Testis (tissue), 2 donors: ENCODE measurements at regions not wholly inside any gene's neighbourhood (a gene's known extent, or its start where the extent isn't known, plus 50 kb on each side); places are given as distances from the start of the nearest gene placed in this dataset.
A peak's percentile ranks its signal among the peaks of the same experiment; 100 is the strongest.
"Not testable (repeated sequence)": the region's sequence is repeated elsewhere in the genome, so short reads cannot be mapped to it uniquely, and the experiment has no call there.

Experiments
- DNase-seq: peaks from one replicate; pipeline ENCODE4 v3.0.0-alpha.2; 2019
- H3K27ac ChIP-seq, 2 donors: fragments of 200-600 bp; sonication (generic); one replicate each; pipeline ENCODE4 v1.5.1; 2019
- H3K27me3 ChIP-seq: fragments of 200-600 bp; sonication (generic); one replicate; pipeline ENCODE4 v1.5.1; 2019
- H3K36me3 ChIP-seq: fragments of 200-600 bp; sonication (generic); one replicate; pipeline ENCODE4 v1.5.1; 2017; ENCODE audit warnings: low read depth; ENCODE audit errors: missing control alignments
- H3K4me1 ChIP-seq: fragments of 200-600 bp; sonication (generic); one replicate; pipeline ENCODE4 v1.5.1; 2019
- H3K4me3 ChIP-seq, 2 donors: fragments of 200-600 bp; sonication (generic); one replicate each; pipeline ENCODE4 v1.5.1; 2017 to 2019
- H3K9me3 ChIP-seq: fragments of 200-600 bp; sonication (generic); one replicate; pipeline ENCODE4 v1.5.1; 2017
- POLR2A ChIP-seq: fragments of 450-650 bp; IDR thresholded peaks from one replicate; pipeline ENCODE4 v1.6.1; 2017; ENCODE audit warnings: antibody characterized with exemption, mild to moderate bottlenecking, moderate library complexity
- WGBS, 2 donors: methylation state at CpG; one replicate each; pipeline ENCODE4 v1.1.5; 2018; 5-methylcytosine and 5-hydroxymethylcytosine counted together
- intact Hi-C: fragments of 100-400 bp; cut with DNase I; formaldehyde crosslinking; loops from one replicate; pipeline ENCODE4 v1.15.1; 2023; ENCODE audit warnings: low total_unique reads
- TF ChIP-seq, protein P1 (sequence below), 3 experiments: fragments of 450-650 bp in 2 of 3; fragments of 200-600 bp in 1 of 3; sonication (generic) in 1 of 3; IDR thresholded peaks; one replicate each; pipeline ENCODE4 v1.5.1; 2016 to 2019; ENCODE audit warnings: antibody characterized with exemption in 3 of 3, mild to moderate bottlenecking in 2 of 3, moderate library complexity in 1 of 3

DNA sequence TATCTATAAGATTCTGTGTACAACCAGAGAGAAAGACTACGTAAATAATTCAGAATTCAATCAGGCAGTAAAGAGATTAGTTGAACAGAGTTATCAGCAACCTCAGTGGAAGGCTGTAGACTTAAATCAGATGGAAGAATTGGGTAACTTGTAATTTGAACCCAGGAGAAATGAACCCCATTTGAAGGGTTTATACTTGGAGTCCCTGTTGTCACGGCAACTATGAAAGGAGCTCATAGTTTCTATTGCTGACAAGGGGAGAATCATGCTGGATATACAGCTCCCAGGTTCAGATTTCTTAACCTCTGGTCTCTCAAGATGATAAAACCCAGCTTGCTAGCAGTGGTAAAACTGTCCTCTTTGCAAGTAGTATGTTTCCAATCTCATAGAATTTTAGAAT lies 54.4 kb upstream of the BMP4 start:
- Histone ChIP-seq H3K4me3 (no peak overlapping the region), H3K36me3 (no peaks in the 10 kb centered on the region), H3K9me3 (no peaks in the 10 kb centered on the region), H3K4me1 (no peaks in the 10 kb centered on the region), H3K27ac (no peak overlapping the region), H3K27me3 (no peaks in the 10 kb centered on the region)
- intact Hi-C loops = no loop called here
- no peak for DNase-seq
- 68 to 77% methylated on average over 2 of the region's 2 CpGs for WGBS, 2 donors
- no peak for TF ChIP-seq POLR2A
- TF ChIP-seq, protein P1, sequence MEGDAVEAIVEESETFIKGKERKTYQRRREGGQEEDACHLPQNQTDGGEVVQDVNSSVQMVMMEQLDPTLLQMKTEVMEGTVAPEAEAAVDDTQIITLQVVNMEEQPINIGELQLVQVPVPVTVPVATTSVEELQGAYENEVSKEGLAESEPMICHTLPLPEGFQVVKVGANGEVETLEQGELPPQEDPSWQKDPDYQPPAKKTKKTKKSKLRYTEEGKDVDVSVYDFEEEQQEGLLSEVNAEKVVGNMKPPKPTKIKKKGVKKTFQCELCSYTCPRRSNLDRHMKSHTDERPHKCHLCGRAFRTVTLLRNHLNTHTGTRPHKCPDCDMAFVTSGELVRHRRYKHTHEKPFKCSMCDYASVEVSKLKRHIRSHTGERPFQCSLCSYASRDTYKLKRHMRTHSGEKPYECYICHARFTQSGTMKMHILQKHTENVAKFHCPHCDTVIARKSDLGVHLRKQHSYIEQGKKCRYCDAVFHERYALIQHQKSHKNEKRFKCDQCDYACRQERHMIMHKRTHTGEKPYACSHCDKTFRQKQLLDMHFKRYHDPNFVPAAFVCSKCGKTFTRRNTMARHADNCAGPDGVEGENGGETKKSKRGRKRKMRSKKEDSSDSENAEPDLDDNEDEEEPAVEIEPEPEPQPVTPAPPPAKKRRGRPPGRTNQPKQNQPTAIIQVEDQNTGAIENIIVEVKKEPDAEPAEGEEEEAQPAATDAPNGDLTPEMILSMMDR (IDR thresholded peaks at IDR 0.05) = no peak

DNA sequence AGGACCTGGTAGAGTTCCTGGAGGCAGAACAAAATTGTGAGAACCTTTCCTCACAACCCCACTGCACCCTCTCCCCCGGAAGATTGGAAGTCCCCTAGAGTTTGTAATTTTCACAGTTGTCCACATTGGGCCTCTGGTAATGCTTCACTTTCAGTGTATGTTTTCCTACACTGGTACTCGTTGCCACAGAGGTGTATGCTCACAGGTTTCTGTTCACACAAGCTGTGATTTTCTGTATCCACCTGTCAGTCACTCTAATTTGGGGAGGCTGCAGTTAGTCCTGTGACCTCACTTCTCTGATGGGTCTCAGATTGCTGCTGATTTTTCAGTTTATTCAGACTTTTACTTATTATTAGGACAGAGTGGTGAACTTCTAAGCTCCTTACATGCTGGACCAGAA lies 66.4 kb upstream of the BMP4 start:
- 89 to 96% methylated on average over 2 of the region's 2 CpGs for WGBS, 2 donors
- intact Hi-C loops = no loop called here
- H3K4me3 ChIP-seq = no peak overlapping the region
- no peak overlapping the region for H3K27ac ChIP-seq
- no peaks in the 10 kb centered on the region for H3K4me1 ChIP-seq
- DNase-seq = no peak
- no peak for TF ChIP-seq POLR2A
- TF ChIP-seq, protein P1 (IDR thresholded peaks at IDR 0.05) = no peak
- H3K36me3 ChIP-seq = no peaks in the 10 kb centered on the region
- H3K27me3 ChIP-seq = no peaks in the 10 kb centered on the region
- no peaks in the 10 kb centered on the region for H3K9me3 ChIP-seq

DNA sequence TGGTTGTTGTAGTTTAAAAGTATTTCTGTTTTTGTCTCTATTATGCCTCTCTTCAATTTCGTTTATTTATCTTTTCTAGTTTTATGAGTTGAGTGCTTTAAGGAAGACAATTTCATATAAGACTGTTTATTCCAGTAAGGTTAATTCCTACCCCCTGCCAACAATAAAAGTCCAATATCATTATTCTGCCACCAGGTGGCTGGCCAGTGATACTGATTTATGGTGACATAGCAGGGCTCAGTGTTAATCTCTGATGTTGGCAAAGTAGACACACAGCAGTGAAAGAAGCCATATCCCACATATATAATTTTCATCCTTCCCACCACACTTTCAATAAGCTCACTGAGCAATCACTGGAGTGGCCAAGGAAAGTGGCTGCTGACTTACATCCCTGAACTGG lies 69.0 kb upstream of the BMP4 start:
- no peaks in the 10 kb centered on the region for H3K36me3 ChIP-seq
- TF ChIP-seq POLR2A = no peak
- TF ChIP-seq, protein P1 (IDR thresholded peaks at IDR 0.05) = peak in 2 of 3 experiments; percentile 26 to 29
- H3K9me3 ChIP-seq = no peaks in the 10 kb centered on the region
- peak; percentile 24 for DNase-seq
- intact Hi-C loops = no loop called here
- H3K4me3 ChIP-seq = no peak overlapping the region
- no peak overlapping the region for H3K27ac ChIP-seq
- H3K4me1 ChIP-seq = no peaks in the 10 kb centered on the region
- no peaks in the 10 kb centered on the region for H3K27me3 ChIP-seq
- 77 to 85% methylated on average over 1 of the region's 1 CpG for WGBS, 2 donors

DNA sequence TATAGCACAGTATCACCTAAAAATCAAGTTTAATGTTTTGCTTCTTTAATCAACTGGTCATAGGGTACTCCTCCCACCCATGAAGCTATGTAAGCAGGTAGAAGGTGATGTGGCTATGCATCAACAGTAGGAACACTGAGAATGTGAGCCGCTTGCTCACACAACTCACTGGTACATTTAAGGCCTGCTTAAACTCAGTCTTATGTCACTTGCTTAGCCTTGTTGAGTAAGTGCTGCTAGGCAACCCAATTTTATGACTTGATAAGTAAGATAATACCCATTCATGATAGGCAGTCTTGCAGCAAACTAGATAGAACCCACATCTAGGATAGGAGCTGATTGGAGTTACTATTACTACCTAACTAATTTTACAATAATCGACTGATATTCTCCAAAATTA lies 70.0 kb upstream of the BMP4 start:
- intact Hi-C loops = no loop called here
- H3K4me3 ChIP-seq = no peak overlapping the region
- no peaks in the 10 kb centered on the region for H3K36me3 ChIP-seq
- TF ChIP-seq, protein P1 (IDR thresholded peaks at IDR 0.05) = no peak
- no peak for TF ChIP-seq POLR2A
- no peaks in the 10 kb centered on the region for H3K9me3 ChIP-seq
- H3K27me3 ChIP-seq = no peaks in the 10 kb centered on the region
- H3K4me1 ChIP-seq = no peaks in the 10 kb centered on the region
- no peak for DNase-seq
- WGBS, 2 donors = 78 to 87% methylated on average over 2 of the region's 2 CpGs
- no peak overlapping the region for H3K27ac ChIP-seq

DNA sequence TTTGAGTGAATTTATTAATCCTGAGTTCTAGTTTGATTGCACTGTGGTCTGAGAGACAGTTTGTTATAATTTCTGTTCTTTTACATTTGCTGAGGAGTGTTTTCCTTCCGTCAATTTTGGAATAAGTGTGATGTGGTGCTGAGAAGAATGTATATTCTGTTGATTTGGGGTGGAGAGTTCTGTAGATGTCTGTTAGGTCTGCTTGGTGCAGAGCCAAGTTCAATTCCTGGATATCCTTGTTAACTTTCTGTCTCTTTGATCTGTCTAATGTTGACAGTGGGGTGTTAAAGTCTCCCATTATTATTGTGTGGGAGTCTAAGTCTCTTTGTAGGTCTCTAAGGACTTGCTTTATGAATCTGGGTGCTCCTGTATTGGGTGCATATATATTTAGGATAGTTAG lies 74.4 kb upstream of the BMP4 start:
- H3K27ac ChIP-seq, H3K36me3 ChIP-seq, intact Hi-C loops, DNase-seq, H3K27me3 ChIP-seq, H3K4me1 ChIP-seq, H3K9me3 ChIP-seq, H3K4me3 ChIP-seq: not testable (repeated sequence)
- 79 to 95% methylated on average over 1 of the region's 1 CpG for WGBS, 2 donors

DNA sequence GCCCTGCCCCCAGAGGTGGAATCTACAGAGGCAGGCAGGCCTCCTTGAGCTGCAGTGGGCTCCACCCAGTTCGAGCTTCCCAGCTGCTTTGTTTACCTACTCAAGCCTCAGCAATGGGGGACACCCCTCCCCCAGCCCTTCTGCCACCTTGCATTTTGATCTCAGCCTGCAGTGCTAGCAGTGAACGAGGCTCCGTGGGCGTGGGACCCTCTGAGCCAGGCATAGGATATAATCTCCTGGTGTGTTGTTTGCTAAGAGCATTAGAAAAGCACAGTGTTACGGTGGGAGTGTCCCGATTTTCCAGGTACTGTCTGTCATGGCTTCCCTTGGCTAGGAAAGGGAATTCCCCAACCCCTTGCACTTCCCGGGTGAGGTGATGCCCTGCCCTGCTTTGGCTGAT lies 76.7 kb upstream of the BMP4 start:
- intact Hi-C loops, DNase-seq, H3K36me3 ChIP-seq, H3K27me3 ChIP-seq, H3K27ac ChIP-seq, H3K4me1 ChIP-seq, H3K4me3 ChIP-seq, H3K9me3 ChIP-seq: not testable (repeated sequence)
- 94 to 96% methylated on average over 7 of the region's 7 CpGs for WGBS, 2 donors
